ENCODE measurements at regions not wholly inside any gene's neighbourhood (a gene's known extent, or its start where the extent isn't known, plus 50 kb on each side); places are given as distances from the start of the nearest gene placed in this dataset.

- ChIA-PET CTCF (no interaction called here), POLR2A (no interaction called here)
- no TSS peak for BruUV-seq (replicated peaks)
- Histone ChIP-seq H3K9me3 (no peaks in the 10 kb centered on the region), H3K4me3 (ENCODE audit: low read depth, low read length) (no peak overlapping the region), H3K27me3 (replicated peaks; ENCODE audit: control insufficient read depth, insufficient read depth, low read length) (no peaks in the 10 kb centered on the region), H3K4me1 (no peaks in the 10 kb centered on the region), H3K36me3 (ENCODE audit: control insufficient read depth, insufficient read depth, low read length) (no peaks in the 10 kb centered on the region)
- H3K27ac Mint-ChIP-seq (ENCODE audit: unreplicated experiment), result no peak overlapping the region
- peak in 1 of 2 experiments; percentile 24 for TF ChIP-seq CTCF (IDR thresholded peaks at IDR 0.05; ENCODE audit: insufficient read depth in 1 of 2, low read depth in 1 of 2, low read length in 1 of 2, severe bottlenecking in 1 of 2, unreplicated experiment in 1 of 2)
- no peaks in the 10 kb centered on the region for H3K9me3 Mint-ChIP-seq (ENCODE audit: unreplicated experiment)
- no peaks in the 10 kb centered on the region for H3K36me3 Mint-ChIP-seq (ENCODE audit: insufficient read depth, unreplicated experiment)
- DNase-seq, result peak; percentile 33 to 56
- peaks cover 6% of the 10 kb centered on the region for H3K4me1 Mint-ChIP-seq (ENCODE audit: low read depth, unreplicated experiment)
- H3K27me3 Mint-ChIP-seq (ENCODE audit: insufficient read depth, unreplicated experiment), result peaks cover 5% of the 10 kb centered on the region
- no peak overlapping the region for H3K4me3 Mint-ChIP-seq (ENCODE audit: unreplicated experiment)
- intact Hi-C loops (cut with micrococcal nuclease; ENCODE audit: unreplicated experiment), result no loop called here
Observed at GRCh38 chr1:29415156-29415830, 179.0 kb downstream of the PTPRU start.

- Histone ChIP-seq H3K36me3 (ENCODE audit: control insufficient read depth, insufficient read depth, low read length) (no peaks in the 10 kb centered on the region), H3K9me3 (no peaks in the 10 kb centered on the region), H3K4me1 (no peaks in the 10 kb centered on the region), H3K4me3 (ENCODE audit: low read depth, low read length) (no peak overlapping the region), H3K27me3 (replicated peaks; ENCODE audit: control insufficient read depth, insufficient read depth, low read length) (no peaks in the 10 kb centered on the region)
- no peak for TF ChIP-seq CTCF (IDR thresholded peaks at IDR 0.05; ENCODE audit: insufficient read depth in 1 of 2, low read depth in 1 of 2, low read length in 1 of 2, severe bottlenecking in 1 of 2, unreplicated experiment in 1 of 2)
- peaks cover 6% of the 10 kb centered on the region for H3K4me1 Mint-ChIP-seq (ENCODE audit: low read depth, unreplicated experiment)
- ChIA-PET CTCF (no interaction called here), POLR2A (no interaction called here)
- H3K9me3 Mint-ChIP-seq (ENCODE audit: unreplicated experiment), result no peaks in the 10 kb centered on the region
- BruUV-seq (replicated peaks), result no TSS peak
- no peaks in the 10 kb centered on the region for H3K36me3 Mint-ChIP-seq (ENCODE audit: insufficient read depth, unreplicated experiment)
- H3K27ac Mint-ChIP-seq (ENCODE audit: unreplicated experiment), result no peak overlapping the region
- peak in 1 of 2 experiments; percentile 3 for DNase-seq
- no peak overlapping the region for H3K4me3 Mint-ChIP-seq (ENCODE audit: unreplicated experiment)
- intact Hi-C loops (cut with micrococcal nuclease; ENCODE audit: unreplicated experiment), result loop anchor here (5.0 kb wide), 1 partner anchor 177 kb away; the partner anchor contains the start of gene PTPRU
- peaks cover 3% of the 10 kb centered on the region for H3K27me3 Mint-ChIP-seq (ENCODE audit: insufficient read depth, unreplicated experiment)
Observed at GRCh38 chr1:29414086-29414485, 177.8 kb downstream of the PTPRU start.

- Histone ChIP-seq H3K27me3 (replicated peaks; ENCODE audit: control insufficient read depth, insufficient read depth, low read length) (no peaks in the 10 kb centered on the region), H3K36me3 (ENCODE audit: control insufficient read depth, insufficient read depth, low read length) (no peaks in the 10 kb centered on the region), H3K9me3 (no peaks in the 10 kb centered on the region), H3K4me3 (ENCODE audit: low read depth, low read length) (no peak overlapping the region), H3K4me1 (no peaks in the 10 kb centered on the region)
- peaks cover 6% of the 10 kb centered on the region for H3K4me1 Mint-ChIP-seq (ENCODE audit: low read depth, unreplicated experiment)
- ChIA-PET CTCF (no interaction called here), POLR2A (no interaction called here)
- no peak for TF ChIP-seq CTCF (IDR thresholded peaks at IDR 0.05; ENCODE audit: insufficient read depth in 1 of 2, low read depth in 1 of 2, low read length in 1 of 2, severe bottlenecking in 1 of 2, unreplicated experiment in 1 of 2)
- DNase-seq, result no peak
- H3K36me3 Mint-ChIP-seq (ENCODE audit: insufficient read depth, unreplicated experiment), result no peaks in the 10 kb centered on the region
- no peak overlapping the region for H3K27ac Mint-ChIP-seq (ENCODE audit: unreplicated experiment)
- intact Hi-C loops (cut with micrococcal nuclease; ENCODE audit: unreplicated experiment), result loop anchor here (5.0 kb wide), 1 partner anchor 176 kb away; the partner anchor contains the start of gene PTPRU
- no TSS peak for BruUV-seq (replicated peaks)
- H3K4me3 Mint-ChIP-seq (ENCODE audit: unreplicated experiment), result no peak overlapping the region
- peaks cover 5% of the 10 kb centered on the region for H3K27me3 Mint-ChIP-seq (ENCODE audit: insufficient read depth, unreplicated experiment)
- no peaks in the 10 kb centered on the region for H3K9me3 Mint-ChIP-seq (ENCODE audit: unreplicated experiment)
Observed at GRCh38 chr1:29413661-29414060, 177.3 kb downstream of the PTPRU start.
